Endometrium (tissue), 2 donors: ENCODE measurements at regions not wholly inside any gene's neighbourhood (a gene's known extent, or its start where the extent isn't known, plus 50 kb on each side); places are given as distances from the start of the nearest gene placed in this dataset.
A peak's percentile ranks its signal among the peaks of the same experiment; 100 is the strongest.

Experiments used
- FAIRE-seq: peaks from 2 replicates; lab custom pipeline; 2012; peaks lifted over from hg19 to GRCh38; lab: Jason Lieb, UNC
- donor health status: control.
- donor health status: control.

DNA sequence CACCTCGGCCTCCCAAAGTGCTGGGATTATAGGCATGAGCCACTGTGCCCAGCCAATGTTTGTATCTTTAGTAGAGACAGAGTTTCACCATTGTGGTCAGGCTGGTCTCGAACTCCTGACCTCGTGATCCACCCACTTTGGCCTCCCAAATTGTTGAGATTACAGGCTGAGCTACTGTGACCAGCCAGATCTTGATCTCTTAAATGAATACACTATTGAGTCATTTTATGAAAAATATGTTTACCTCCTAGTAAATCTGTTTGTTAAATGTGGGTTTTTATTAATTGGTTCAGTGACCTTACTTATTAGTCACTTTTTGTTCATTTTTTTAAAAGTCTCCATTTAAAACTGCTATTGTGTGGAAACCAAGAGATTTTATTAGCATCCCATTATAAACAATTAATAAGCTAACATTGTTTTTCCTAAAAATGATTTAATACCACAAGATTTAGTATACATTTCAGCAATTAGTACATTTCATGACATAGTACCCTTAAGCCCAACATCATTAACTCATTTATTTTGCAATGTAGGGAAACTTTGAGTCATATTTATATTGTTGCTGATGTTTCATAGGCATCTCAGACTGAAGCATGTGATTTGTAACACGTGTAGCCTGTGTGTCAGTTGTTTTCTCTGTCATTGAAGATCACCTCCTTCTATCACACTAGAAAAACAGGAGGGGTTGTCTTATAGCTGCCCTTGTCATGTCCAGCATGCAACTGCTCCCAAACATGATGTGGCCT lies 261.2 kb downstream of the TAF11L14 start:
- FAIRE-seq = peak; percentile 41

DNA sequence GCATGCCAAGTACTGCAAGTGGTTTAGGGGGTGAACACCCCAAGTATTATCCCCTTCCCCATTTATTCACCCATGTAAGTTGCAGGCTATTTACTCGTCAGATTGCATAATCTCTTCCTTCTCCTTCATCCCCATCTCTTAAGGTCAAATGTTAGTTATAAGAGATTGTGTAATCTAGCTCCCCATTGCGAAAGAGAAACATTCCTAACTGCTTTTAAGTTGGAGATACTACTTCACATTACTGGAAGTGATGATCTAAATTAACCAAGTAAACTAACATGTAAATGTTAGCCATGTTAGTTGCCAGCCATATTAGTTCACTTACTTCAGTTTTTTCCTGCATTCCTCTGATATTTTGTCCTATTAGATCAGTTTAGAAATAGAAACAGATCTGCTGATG lies 262.3 kb downstream of the TAF11L14 start:
- FAIRE-seq = no peak

DNA sequence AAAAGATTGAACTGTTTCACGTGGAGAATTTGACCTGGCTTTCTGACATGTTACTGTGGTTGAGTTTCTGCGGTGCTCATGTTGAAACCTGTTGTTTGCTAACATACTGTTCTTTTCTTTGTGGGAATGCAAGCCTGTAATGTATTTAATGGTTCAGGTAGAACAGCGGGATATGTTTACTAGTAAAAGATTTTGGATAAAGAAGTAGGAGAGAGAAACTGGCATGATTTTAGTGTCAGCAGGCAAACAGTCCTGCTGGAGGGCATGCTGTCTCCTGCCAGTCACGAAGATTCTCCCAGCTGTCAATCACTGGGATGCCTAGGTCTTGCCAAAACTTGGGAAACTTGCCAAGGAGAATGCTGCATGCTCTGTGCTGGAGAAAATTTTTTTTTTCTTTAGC lies 263.5 kb downstream of the TAF11L14 start:
- no peak for FAIRE-seq

DNA sequence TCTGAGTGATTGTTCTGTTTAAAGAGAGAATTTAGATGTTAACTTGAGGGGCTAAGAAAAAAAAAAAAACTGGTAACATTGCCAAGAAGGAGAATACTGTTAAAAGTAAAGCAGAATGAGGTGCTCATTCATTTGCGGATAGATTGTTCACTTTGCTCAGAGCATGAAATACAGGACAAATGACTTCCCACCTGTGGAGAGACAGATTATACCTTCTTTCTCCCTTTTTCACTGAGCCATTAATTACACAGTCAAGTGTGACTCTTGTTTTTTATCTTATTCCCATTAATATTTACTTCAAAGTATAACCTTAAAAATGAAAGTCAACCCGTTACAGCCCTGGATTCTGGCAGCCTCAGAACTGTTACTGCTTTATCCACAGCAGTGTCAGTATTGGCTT lies 264.5 kb downstream of the TAF11L14 start:
- no peak for FAIRE-seq

DNA sequence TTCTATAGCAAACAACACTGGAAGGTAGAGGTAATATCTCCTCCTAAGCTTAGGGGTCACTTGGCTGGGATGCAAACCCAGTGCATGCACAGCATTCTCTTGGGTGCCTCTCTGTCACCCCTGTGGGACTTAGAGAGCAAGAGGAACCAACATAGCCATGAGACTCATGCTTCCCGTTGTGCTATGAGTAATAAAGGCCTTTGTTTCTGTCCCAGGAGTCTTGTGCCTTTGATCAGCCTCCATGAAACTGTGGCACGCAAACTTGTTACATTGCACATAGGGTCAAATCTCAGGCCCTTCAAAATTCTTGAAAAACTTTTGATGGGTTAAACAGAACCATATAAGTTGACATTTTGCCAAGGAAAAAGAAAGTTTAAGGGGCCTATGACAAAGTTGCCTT lies 272.8 kb downstream of the TAF11L14 start:
- no peak for FAIRE-seq

DNA sequence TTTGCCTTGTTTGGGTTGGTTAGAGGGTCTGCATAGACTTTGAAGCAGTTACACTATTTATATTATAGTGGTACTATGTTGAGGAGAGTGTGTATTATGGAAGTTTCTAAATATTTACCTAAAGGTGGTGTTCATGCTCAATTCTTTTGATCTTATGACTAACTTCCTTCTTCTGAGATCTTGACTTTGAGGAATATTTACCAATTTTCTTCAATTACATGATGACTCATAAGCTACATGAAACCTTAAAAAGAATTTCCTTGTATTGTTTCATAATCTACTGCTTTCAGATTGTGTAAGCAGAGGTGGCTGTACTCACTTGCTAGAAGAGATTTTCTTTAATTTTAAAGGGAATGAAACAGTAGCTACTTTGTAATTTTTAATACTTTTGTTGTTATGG lies 276.1 kb downstream of the TAF11L14 start:
- peak; percentile 86 for FAIRE-seq

DNA sequence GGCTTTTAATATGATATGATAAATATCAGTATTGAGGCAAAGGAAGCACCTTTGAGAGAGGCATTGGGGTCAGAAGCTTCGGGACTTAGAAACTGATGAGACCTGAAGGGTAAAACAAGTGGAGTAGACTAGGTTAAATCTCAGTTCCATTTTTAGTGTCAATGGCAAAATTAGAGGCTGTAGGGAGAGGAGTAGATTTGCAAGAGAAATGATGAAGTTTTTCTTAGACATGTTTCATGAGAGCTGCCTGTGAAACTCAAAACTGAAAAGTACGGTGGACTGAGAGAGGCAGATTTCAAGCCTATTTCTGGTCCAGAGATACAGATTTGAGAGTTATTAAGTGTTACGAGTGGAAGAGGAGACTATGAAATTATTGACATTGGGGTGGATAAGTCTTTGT lies 278.5 kb downstream of the TAF11L14 start:
- FAIRE-seq = no peak

DNA sequence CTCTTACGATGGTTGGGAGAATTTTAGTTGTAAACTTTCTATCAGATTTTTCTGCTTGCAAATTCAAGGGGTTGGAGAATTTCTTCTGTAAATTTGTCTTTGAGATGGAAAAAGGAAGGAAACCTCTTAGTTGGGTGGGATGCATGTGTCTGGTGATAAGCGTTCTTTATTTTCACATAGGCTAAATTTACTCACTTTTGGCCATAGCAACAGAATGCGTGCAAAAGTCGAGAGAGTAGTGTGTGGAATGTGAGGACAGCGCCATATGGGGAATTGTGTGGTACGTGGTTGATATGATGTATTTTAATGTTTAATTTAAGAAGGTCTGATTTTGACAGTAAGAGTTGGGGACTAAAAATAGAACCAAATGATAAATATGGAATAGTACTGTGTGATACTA lies 282.2 kb downstream of the TAF11L14 start:
- FAIRE-seq = no peak

DNA sequence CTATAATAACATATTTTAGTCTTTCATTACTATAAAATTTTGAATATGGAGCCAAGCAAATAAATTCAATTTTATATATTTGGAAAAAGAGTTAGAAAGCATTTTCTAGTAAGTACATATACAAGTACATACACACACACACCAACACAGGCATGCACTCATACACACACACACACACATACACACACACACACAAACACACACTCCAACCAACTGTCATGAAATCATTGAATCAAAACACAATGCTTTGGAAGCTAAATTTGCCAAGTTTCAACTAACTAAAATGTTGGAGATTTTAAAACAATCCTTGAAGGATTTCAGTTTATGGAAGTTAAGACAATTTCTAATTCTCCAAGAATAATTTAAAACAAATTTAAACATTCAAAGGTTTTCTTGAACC lies 283.2 kb downstream of the TAF11L14 start:
- FAIRE-seq = no peak

DNA sequence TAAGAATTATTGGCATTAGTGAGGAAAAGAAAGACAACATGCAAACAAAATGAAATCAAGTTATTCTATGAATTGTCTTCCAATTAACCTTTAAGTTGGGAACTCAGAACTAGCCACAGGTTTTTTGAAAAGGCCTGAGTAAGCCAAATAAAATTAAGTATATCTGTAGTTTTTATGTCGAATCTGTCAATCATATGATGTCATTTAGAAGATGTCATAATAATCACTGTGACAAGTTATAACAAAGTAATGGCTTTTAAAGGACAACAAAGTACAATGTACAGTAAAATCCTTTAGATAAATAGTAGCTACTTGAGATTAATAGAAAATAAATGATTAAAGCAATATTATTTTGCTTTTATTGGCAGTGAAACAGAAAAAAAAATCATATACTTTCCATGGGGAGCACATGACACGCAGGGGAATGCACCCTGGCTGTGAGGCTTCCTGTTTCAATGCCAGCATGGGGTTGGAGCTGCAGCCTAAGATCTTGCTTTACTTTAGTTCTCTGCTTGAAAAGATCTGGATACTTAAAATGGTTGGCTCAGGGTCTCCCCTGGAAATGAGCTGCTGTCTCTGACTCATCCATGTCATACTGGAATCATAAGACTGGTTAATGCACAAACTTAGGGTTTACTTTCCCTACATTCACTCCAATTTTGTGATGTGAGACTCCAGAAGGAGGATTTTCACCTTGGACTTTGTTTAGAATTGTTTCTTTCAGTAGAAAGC lies 284.3 kb downstream of the TAF11L14 start:
- FAIRE-seq = no peak

DNA sequence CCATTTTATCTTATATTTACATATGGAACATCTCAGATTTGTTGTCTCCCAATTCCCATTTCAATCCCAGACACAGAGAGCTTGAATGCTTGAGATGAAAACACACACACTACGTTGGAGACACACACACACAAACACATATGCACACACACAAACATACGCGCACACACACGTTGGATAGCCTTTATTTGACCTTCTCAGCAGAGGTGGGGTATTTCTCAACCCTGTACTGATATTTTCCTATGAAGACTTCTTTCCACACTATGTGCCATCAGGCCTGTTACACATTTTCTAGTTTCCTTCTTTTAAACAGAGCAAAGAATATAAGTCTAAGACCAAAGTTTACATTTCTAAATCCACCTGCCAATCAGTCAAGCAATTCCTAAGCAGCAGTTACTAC lies 291.0 kb downstream of the TAF11L14 start:
- FAIRE-seq = no peak

DNA sequence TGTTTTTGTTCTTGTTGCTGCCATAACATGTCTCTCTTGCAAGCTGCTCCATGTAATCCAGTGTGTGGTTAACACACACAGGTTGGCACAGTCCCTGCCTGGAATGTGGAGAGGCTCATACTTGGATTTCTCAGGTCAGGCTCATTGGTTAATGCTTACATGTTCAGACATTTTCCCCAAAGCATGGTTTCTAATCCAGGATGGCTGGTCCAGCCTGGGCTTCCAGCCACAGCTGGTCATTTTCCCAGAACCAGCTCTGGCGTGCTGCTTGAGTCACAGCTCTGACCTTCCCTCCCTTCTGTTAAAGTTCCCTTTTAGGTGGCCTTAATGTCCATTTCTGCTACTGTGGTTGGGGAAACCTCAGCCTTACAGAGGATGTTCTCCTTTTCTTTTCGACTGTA lies 294.3 kb downstream of the TAF11L14 start:
- FAIRE-seq = no peak

DNA sequence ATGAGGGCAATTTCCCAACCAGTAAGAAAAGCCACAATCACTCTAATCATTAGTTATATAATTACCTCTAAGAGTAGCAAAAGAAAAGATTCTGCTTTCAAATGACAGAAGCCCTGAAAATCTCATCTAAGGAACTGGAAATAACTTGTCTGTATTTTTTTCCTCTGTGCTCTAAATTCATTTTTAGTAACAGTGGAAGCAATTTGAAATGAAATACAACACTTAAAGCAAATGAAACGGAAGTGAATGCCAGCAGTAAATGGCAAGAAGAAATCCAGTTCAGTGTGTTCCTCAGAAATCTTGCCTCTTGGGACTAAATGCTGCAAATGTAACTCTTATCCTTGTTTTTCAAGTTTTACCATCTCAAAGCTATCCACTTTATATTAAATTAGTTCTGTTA lies 294.9 kb downstream of the TAF11L14 start:
- no peak for FAIRE-seq

DNA sequence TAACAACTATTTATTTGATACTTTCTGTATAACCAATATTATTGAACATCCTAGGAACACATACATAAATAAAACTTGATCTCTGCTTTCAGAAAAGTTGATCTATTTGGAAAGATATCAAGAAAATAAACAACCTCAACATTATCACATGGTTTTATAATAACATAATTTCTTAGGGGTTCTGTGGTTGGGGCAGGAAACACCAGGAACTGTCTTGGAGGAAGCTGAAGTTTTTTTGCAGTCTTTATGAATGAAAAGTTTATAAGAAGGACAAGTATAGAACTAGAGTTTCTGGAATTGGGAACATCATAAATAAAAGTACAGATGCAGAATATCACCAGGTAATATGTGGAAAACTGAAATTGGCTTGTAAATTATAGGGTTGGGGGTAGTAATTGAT lies 296.1 kb downstream of the TAF11L14 start:
- no peak for FAIRE-seq

DNA sequence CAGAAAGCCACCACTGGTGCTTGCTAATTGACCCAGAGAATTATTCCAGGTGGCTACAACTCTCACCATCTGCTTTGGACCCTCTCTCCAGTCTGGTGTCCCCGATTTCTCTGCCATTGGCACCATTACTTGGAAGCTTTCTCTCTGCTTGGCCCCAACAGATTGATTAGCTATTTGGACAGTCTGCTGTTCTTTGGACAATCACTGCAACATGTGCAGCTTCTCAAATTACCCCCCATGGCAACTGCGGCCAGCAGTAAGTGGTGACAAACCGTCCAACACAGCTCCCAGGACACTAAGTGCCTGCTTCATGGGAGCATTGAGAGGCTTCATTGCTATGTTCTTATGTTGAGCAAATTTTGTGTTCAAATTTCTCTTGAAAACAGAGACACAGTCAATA lies 309.8 kb downstream of the TAF11L14 start:
- no peak for FAIRE-seq

DNA sequence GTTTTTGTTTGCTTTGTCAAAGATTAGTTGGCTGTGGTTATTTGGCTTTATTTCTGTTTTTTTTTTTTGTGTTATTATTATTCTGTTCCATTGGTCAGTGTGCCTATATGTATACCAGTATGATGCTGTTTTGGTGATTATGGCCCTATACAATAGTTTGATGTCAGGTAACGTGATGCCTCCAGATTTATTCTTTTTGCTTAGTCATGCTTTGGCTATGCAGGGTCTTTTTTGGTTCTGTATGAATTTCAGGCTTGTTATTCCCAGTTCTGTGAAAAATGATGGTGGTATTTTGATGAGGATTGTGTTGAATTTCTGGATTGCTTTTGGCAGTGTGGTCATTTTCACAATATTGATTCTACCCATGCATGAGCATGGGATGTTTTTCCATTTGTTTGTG lies 312.8 kb downstream of the TAF11L14 start:
- no peak for FAIRE-seq

DNA sequence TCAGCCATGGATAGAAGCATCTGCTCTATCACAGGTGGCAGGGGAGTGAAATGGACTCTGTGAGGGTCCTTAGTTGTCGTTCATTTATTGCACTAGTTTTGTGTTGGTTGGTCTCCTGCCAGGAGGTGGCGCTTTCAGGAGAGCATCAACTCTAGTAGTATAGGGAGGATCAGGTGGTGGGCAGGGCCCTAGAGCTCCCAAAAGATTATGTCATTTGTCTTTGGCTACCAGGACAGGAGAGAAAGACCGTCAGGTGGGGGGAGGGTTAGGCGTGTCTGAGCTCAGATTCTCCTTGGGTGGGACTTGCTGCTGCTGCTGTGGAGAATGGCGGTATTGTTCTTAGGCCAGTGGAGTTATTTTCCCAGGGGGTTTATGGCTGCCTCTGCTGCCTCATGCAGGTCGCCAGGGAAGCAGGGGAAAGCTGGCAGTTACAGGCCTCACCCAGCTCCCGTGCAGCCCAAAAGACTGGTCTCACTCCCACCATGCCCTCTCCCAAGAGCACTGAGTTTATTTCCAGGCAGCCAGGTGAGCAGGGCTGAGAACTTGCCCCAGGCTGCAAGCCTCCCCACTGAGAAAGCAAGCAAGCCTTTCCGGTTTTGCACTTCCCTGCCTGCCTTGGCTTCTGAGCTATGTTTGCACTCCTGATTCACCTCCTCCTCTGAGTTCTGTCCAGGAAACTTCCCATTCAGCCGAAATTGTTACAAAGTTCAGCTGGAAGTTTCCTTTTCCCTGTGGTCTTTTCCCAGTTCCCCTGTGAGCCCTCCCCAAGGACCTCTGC lies 317.3 kb downstream of the TAF11L14 start:
- no peak for FAIRE-seq

DNA sequence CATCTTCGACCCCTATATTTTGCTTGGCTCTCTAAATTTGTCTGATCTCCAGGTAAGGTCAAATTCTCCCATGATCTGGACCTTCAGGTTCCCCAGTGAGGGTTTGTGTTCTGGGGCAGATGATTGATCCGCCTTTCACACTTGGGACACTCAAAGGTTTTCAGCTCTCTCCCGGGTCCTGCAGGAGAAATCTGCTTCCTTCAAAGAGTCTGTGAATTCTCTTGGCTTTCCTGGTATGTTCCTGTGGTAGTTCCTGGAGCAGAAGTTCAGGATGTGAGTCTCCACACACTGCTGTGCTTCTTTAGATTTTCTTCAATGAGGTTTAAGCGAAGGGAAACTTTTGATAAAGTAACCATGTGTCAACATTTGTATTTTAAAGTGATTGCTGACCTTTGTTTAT lies 318.0 kb downstream of the TAF11L14 start:
- FAIRE-seq = no peak

DNA sequence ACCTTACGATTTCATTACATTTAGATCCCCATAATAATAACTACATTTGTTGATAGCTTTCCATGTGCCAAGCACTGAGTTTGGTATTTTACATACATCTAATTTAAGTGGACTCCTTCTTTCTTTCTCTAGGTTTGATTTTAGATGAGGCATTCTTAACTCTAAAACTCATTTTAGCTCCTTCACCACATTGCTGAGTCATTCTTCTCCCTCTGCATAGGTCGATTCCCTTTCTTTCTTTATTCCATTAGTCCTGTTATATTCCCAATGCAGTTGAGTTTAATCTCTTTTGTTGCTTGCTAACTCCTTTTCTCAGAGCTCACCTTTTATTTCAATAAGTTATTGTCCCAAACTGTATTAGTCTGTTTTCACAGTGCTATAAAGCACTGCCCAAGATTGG lies 329.8 kb downstream of the TAF11L14 start:
- FAIRE-seq = no peak

DNA sequence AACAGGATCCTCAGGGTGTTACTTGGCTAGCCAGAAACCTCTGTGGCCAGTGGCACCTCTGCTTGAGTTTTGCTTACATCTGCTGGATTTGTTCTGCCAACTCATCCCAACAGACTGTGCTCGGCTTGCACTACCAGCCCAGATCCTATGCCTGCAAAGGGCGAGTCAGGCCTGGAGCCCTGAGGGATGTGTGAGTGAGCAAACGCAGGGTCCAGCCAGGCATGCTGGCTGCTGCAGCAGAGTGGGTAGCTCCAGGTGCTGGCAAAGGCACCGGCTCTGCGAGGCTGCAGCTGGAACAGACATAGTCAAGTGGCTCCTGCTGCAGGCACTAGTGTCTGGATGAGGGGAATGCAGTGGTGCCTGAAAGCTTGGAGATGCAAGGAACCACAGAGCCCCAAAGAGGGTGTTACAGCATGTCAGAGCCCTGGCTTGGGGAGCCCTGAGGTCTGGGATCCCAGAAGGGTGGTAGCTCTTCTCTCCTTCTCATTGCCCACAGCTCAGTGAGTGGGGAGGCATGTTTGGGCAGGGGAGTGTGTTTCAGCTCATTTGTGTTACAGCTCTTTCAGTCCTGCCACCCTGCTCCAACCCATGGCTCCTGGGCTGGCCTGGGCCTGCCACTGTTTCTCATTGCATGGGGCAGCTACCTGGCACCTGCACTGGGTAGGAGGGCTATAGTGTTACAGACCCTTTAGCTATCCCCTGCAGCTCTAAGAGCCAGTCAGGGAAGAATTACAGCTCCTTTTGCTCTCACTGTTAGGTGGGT lies 332.6 kb downstream of the TAF11L14 start:
- no peak for FAIRE-seq

DNA sequence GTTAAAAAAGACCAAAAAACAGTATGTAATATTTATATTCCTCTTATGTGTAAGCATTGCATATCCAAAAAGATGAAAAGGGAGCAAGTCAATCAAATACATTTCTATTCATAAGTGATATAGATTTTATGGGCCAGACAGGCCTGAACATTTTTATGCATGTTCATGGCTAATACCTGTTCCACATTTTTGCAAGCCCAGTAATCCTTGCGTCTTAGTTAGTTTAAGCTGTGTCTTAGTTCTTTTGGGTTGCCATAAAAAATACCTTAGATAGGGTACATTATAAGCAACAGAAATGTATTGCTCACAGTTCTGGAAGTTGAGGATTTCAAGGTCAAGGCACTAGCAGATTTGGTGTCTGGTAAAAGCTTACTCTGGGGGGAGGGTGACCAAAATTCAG lies 342.1 kb downstream of the TAF11L14 start:
- no peak for FAIRE-seq

DNA sequence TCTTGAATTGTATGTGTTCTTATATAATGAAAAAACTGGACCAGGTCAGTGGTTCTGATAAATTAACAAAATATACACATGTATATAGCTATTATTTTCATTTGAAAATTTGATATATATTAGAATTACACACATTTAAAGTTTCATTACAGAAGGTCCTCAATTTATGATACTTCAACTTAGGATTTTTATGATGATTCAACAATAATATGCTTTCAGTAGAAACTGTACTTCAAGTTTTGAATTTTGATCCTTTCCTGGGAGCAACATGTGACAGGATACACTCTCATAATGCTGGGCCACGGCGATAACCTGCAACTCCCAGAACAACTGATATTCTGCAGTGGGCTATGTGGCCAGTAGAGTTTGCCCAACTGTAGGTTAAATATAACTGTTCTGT lies 344.7 kb downstream of the TAF11L14 start:
- FAIRE-seq = no peak
